IPS-18c (cell line): ENCODE measurements at regions not wholly inside any gene's neighbourhood (a gene's known extent, or its start where the extent isn't known, plus 50 kb on each side); places are given as distances from the start of the nearest gene placed in this dataset.
"Not testable (repeated sequence)": the region's sequence is repeated elsewhere in the genome, so short reads cannot be mapped to it uniquely, and the experiment has no call there.

Experiments
- H3K4me3 ChIP-seq: 2 replicates; pipeline ENCODE4 v1.7.0; 2013; ENCODE audit warnings: low read depth, mild to moderate bottlenecking, low read length, moderate library complexity; ENCODE audit not compliant: insufficient read depth
- H3K9me3 ChIP-seq: one replicate; pipeline ENCODE4 v1.6.1; 2013; ENCODE audit warnings: mild to moderate bottlenecking, low read length, moderate library complexity; ENCODE audit not compliant: control insufficient read depth, insufficient read depth

GRCh38 chr2:144901386-144901785 lies 381.5 kb upstream of the ZEB2 start:
- not testable (repeated sequence) for H3K4me3 ChIP-seq, H3K9me3 ChIP-seq

DNA sequence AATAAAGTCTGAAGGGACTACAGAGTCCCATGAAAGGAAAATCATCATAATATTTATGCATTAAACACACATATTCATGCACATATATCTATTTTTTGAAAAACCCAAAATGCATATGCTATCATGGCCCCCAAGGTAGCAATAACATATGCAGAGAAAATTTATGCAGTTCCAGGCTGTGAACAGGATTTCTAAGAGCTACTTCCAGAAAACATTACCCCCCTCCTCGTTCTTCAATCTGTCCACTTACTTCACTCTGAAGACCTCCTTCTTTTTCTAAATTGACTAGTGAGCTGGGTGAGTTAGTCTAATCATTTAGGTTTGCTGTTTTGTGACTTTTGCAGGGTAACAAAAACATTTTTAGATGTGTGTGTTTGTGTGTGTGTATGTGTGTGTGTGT lies 376.4 kb upstream of the ZEB2 start:
- no peaks in the 10 kb centered on the region for H3K9me3 ChIP-seq
- no peak overlapping the region for H3K4me3 ChIP-seq

GRCh38 chr2:144894612-144895599 lies 375.0 kb upstream of the ZEB2 start:
- Histone ChIP-seq H3K9me3 (no peaks in the 10 kb centered on the region), H3K4me3 (no peak overlapping the region)

DNA sequence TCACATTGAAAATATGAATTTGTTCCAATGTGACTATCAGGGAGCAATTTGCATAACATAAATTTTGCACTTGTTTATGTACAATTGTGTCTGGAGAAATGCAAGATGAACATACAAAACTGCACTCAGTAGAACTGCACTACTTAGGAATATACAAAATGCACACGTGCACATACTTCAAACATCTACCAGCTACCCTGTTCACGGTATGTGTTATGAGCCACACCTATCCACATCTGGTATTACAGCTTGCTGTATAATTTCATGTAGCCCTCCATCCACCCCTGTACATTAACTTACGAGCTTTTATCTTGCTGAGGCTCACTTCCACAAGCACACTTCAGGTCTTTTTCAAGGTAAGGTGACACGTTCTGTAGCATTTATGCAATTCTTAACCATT lies 373.5 kb upstream of the ZEB2 start:
- no peak overlapping the region for H3K4me3 ChIP-seq
- no peaks in the 10 kb centered on the region for H3K9me3 ChIP-seq

- H3K9me3 ChIP-seq, result no peaks in the 10 kb centered on the region
Measured at GRCh38 chr2:144890828-144891227, 370.9 kb upstream of the ZEB2 start.

GRCh38 chr2:144889348-144889747 lies 369.4 kb upstream of the ZEB2 start:
- Histone ChIP-seq H3K4me3 (no peak overlapping the region), H3K9me3 (no peaks in the 10 kb centered on the region)

More at GRCh38 chr2:144890828-144891227, 370.9 kb upstream of the ZEB2 start:
- no peak overlapping the region for H3K4me3 ChIP-seq

- H3K9me3 ChIP-seq, result no peaks in the 10 kb centered on the region
- no peak overlapping the region for H3K4me3 ChIP-seq
Measured at GRCh38 chr2:144886862-144887261, 366.9 kb upstream of the ZEB2 start.

GRCh38 chr2:144877893-144878292 lies 358.0 kb upstream of the ZEB2 start:
- no peak overlapping the region for H3K4me3 ChIP-seq
- H3K9me3 ChIP-seq, result no peaks in the 10 kb centered on the region

- no peak overlapping the region for H3K4me3 ChIP-seq
Measured at GRCh38 chr2:144876013-144876412, 356.1 kb upstream of the ZEB2 start.

GRCh38 chr2:144875290-144875969 lies 355.5 kb upstream of the ZEB2 start:
- Histone ChIP-seq H3K9me3 (no peaks in the 10 kb centered on the region), H3K4me3 (no peak overlapping the region)

More at GRCh38 chr2:144876013-144876412, 356.1 kb upstream of the ZEB2 start:
- H3K9me3 ChIP-seq, result no peaks in the 10 kb centered on the region

- no peak overlapping the region for H3K4me3 ChIP-seq
- H3K9me3 ChIP-seq, result no peaks in the 10 kb centered on the region
Measured at GRCh38 chr2:144865670-144866069, 345.8 kb upstream of the ZEB2 start.

GRCh38 chr2:144859716-144860115 lies 339.8 kb upstream of the ZEB2 start:
- Histone ChIP-seq H3K4me3 (no peak overlapping the region), H3K9me3 (no peaks in the 10 kb centered on the region)

GRCh38 chr2:144858211-144858610 lies 338.3 kb upstream of the ZEB2 start:
- Histone ChIP-seq H3K9me3 (no peaks in the 10 kb centered on the region), H3K4me3 (no peak overlapping the region)

DNA sequence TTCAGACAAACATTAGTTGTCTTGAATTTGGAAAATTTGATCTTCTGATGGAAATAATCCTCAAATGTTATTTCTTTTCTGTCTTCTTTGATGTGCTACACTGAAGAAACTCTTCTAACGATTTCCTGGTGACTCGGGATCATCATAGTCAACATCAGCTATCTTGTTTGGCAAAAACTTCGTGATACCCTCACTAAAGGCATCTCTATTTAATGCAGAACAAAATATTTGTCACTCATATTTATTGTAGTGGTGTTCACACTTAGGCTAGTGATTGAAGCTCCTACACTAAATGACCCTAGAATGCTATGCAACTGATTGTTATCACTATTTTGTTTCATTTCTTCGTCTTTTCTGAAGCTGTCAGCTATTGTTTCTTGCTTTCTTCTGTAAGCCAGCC lies 334.7 kb upstream of the ZEB2 start:
- Histone ChIP-seq H3K9me3 (no peaks in the 10 kb centered on the region), H3K4me3 (no peak overlapping the region)

- H3K4me3 ChIP-seq, result no peak overlapping the region
Measured at GRCh38 chr2:144849612-144850011, 329.7 kb upstream of the ZEB2 start.

DNA sequence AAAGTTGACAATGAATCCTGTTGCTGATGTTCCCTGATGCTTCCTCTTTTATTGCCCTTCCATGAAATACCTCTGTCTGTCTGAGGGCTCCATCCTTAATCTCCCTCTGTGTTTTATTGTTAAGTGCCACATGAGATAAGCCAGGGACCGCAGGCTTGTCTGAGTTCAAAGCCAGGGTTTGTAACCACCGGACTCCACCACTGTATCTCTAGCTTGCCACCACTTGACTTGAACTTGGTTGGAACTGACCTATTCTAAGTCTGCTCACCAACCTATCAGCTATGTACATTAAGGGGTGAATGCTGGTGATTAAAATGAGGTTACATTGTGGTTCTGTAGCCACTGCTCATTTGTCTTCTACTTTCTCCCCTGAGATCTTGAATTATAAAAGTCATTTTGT lies 328.5 kb upstream of the ZEB2 start:
- H3K4me3 ChIP-seq, result no peak overlapping the region
- H3K9me3 ChIP-seq, result no peaks in the 10 kb centered on the region

More at GRCh38 chr2:144849612-144850011, 329.7 kb upstream of the ZEB2 start:
- H3K9me3 ChIP-seq, result no peaks in the 10 kb centered on the region

GRCh38 chr2:144847347-144848080 lies 327.6 kb upstream of the ZEB2 start:
- Histone ChIP-seq H3K4me3 (no peak overlapping the region), H3K9me3 (no peaks in the 10 kb centered on the region)
